ENCODE measurements at regions not wholly inside any gene's neighbourhood (a gene's known extent, or its start where the extent isn't known, plus 50 kb on each side); places are given as distances from the start of the nearest gene placed in this dataset.

DNA sequence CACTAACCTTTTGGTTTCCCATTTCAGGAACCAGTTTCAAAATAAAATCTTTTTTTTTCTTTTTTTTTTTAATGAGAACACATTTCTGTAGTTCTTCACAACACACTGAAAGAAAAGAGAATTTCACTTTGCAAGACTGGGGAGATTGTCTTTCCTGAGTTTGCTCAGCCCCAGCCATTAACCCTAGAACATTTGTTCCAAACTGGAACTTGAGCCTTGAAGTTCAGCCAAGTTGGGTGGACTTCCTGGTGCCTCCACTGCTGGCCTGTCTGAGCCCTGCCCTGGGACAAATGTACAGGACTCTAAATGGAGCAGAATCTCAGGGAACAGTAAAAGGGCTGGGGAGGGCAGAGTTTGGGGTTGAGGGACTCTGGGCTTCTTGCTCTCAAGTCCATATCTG lies 196.4 kb upstream of the LPP start:
- no peak for DNase-seq

DNA sequence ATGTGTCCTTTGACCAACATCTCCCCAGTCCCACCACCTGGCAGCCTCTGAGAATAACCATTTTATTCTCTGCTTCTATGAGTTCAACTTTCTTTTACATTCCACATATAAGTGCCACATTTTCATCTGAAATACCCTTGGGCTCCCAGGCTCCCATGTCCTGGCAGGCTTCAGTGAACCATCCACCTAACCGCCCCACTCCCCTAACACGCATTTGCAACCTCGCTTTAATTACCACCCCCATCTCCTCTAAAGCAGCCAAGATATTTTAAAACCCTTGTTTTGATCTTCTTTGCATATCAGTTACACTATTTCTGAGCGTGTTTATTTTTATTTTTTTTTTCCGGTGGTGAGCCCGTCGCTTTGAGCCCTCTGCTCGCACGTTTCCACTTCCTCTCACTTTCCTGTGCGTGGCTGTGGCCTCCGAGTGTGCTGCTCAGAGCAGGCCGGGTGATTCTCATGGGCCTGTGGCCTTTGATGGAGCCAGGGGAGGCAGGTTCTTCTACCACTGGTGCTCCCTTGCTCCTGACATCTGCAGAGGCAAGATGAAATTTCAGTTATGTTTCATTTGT lies 195.4 kb upstream of the LPP start:
- peak; percentile 42 for DNase-seq

DNA sequence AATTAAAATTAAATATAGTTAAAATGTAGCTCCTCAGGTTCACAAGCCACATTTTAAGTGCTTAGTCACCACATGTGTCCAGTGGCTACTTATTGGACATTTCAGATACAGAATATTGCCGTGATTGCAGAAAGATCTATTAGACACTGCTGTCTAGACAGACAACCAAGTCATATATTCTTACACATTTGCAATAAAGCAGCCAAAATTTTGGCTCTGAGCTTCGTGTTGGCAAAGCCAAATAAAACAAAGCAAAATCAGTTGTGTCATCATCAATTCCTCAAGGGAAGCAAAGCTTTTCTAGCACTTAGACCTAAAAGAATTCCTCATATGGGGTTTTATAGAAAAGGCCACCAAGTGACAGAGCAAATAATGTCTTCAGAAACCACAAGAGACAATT lies 193.1 kb upstream of the LPP start:
- DNase-seq: no peak

DNA sequence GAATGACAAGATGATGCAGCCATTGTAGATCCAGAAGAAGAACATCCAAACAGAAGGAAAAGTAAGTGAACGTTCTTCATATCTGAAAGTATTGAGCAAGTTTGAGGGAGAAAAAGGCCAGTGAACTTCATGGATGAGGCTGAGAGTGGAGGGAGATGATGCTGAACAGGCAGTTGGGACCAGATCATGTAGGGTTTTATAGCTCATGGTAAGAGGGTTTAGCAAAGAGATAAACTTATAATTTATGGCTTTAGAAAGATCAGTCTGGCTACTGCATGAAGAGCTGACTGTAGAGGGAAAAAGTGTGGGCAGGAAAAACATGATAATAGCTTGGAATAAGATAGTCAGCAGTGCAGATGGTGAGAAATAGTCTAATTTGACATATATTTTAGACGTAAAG lies 192.6 kb upstream of the LPP start:
- DNase-seq: no peak

- no peak for DNase-seq
These were observed 190.8 kb upstream of the LPP start for GRCh38 chr3:187963003-187963676.

DNA sequence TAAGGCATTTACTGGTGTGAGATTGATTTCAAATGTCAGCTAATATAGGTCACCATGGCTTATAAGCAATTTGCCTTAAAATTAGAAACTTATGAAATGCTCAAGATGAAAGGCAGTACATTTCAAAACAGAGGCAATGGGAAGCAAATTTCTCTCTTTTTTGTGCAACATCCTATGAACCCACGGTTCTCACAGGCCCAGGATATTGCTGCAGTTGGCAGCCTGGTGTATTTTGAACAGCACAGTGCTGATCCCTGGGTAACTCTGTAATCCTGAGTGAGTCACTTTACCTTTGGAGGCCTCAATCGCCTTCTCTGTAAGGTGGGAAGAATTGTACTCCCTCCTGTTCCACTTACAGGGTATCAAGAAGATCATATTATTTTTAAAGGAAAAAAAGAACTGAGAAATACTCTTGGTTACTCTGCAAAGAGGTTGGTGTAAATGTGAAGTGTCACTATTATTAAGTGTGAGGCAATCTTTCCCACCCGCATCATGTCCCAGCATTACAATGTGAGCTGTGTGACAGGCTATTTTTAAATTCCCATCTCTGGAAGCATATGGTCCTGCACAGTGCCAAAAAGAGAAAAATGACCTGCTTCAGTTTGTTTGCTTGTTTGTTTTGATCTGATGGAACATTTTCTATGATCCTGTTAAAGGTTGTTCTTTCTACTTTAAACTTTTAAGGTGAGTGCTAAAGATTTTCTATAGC lies 190.1 kb upstream of the LPP start:
- peak; percentile 14 for DNase-seq

DNA sequence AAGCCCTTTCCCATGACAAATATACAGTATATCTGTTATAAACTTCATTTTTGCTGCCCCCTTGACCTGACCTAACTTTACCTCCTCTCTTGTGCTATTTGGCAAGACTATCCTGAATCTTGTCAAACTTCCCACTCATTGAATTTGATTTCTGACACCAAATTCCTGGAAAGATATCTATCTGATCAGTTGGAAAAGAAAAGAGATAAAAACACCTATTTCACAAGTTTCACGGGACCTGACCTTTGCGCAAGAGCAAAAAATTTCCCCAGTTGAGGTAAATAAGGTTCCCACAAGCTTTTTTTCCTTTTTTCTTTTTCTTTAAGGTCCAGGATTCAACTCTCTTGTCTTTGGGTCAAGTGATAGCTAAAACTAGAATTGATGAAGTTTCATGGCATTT lies 189.2 kb upstream of the LPP start:
- DNase-seq: no peak

DNA sequence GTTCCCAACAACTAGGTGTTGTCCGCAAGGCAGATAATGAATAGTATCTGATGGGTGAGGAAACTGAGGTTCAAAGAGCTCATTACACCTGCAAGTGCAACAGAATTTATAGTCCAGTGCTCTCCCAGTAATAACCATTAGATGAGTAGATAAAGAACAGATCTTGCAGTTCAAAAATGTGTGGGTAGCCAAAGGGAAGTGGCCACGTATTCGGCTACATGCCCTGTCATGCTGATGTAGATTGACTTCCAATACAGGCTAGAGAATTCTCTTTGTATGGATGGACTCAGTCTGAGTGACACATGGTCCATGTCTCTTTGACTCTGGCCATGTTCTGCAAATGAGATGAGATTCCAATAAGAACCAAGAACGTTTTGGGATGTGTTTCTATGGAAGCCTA lies 187.9 kb upstream of the LPP start:
- peak; percentile 13 for DNase-seq

DNA sequence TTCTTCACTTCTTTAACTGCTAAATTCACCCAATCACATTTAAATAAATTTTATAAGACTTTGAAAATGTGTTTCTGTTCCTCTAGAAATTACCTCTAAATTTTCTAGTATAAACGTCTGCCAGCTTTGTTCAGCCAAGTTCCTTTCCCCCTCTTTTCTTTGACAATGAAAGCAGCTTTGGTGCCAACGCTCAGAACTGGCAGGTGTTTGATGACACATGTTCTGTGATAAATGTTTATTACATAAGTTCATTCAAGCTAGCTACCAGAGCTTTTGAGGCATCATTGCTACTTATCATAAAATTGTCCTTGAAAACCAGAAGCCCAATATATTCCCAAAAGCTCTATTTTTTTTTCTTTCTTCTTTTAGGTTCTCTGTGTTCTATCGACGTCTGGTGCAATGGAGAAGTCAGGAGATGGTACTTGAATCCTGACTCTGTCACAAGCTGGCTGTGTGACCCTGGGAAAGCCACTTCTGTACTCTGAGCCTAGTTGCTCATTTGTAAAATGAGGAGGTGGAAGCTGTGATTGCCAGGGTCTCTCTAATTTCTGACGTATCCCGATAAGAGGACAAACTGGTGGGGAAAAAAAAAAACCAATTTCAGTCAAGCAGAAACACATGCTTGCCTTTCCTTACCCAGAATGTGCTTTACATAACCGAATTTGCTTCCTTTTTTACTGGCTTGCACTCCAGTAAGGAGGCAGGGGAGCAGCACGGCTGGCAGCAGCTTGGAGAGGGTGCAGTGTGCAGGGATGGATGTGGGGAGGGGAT lies 187.1 kb upstream of the LPP start:
- no peak for DNase-seq

GRCh38 chr3:187967993-187968392 lies 186.0 kb upstream of the LPP start:
- no peak for DNase-seq

- no peak for DNase-seq
These were observed 184.9 kb upstream of the LPP start for GRCh38 chr3:187968883-187969580.

DNA sequence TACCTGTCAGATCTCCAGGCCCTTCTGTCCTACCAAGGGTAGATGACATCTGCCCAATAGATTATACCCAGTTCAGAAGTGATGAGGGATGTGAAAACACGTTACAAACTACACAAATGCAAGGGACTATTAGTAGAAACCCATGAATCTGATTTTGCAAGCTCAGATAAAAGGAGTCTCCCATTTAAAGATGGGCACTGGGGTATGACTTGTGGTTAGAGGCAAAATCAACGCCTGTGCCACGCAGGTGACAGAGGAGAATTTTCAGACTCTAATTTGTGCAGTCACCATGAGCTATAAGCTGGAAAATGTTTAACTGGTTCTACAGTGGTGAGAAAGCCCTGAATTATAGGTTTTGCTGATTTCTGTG lies 184.4 kb upstream of the LPP start:
- DNase-seq: no peak

GRCh38 chr3:187970106-187970505 lies 183.9 kb upstream of the LPP start:
- DNase-seq: no peak

DNA sequence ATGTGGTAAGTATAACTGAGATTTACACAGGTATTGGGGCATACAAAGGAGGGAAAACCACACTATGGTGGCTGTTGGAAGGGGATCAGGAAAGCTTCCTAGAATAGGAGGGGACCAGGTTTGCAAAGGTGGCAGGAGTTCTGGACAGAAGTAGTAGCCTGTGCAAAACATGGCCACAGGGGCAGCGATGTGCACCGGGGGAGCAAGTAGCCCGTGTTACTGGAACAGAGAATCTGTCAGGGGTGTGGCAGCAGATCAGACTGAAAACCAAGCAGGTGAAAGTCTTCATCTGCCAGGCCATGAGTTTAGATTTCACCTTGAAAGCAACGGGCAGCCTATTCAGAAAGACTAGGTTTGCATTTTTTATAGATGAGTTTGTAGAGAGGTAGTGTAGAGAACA lies 182.3 kb upstream of the LPP start:
- no peak for DNase-seq

DNA sequence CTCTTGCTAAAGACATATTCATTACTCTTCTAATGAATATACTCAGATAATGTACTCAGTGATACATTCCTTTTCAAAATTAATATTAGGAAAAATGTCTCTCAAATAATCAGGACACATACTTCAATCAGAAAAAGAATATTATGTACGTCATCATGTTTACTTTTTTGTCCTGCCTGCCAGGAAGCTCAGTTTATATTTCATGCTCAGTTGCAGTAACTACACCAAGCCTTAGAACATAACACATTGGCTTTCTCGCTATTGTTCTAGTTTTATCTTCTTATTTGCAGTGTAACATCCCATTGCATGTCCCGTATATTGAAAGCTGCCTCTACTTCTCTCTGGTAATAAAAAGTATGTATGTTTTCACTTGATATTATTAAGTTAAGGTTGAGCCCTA lies 181.5 kb upstream of the LPP start:
- DNase-seq: no peak

DNA sequence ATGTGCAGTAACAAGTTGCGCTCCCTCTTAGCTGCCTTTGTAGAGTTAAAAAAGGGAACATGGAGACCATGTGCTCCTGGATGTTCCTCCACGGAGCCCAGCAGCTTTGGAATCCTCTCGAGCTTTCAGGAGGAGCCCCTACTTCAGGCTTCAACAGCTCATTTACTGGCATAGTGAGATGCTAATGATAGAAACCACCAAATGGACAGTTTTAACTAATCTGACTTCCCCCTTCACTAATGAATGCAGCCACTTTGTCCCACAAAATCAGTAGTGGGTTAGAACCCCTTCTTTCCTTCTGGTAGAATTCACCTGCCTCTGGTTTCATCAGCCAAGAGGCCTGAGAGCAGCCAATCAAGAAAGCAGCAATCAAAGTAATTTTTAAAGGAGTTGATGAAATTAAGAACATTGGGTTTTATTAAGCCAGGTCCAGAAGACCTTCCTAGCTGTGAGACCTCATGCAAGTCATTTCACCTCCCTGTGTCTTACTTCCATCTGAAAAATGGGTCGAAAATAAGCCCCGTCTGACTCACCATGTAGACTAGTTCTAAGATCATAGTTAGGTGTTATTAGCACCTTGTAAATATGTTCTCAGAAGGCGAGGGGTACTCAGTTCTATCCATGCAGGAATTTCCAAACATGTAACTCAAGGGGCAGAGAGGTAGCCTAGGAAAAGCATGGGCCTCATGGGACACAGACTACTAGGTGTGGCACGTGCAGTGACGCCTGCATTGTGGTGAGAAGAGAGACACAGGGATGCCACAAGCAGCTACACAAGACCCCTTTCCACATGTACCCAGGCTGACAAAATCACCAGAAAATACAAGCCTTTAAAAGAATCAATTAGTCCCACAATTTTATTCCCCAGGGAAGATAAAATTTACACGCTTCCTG lies 179.7 kb upstream of the LPP start:
- DNase-seq: no peak

GRCh38 chr3:187974871-187975271 lies 179.1 kb upstream of the LPP start:
- DNase-seq: no peak

GRCh38 chr3:187975561-187976364 lies 178.2 kb upstream of the LPP start:
- DNase-seq: no peak

GRCh38 chr3:187976365-187976900 lies 177.5 kb upstream of the LPP start:
- no peak for DNase-seq

GRCh38 chr3:187977659-187978058 lies 176.3 kb upstream of the LPP start:
- no peak for DNase-seq

GRCh38 chr3:187978433-187979011 lies 175.4 kb upstream of the LPP start:
- no peak for DNase-seq
